ENCODE measurements at regions not wholly inside any gene's neighbourhood (a gene's known extent, or its start where the extent isn't known, plus 50 kb on each side); places are given as distances from the start of the nearest gene placed in this dataset.

DNA sequence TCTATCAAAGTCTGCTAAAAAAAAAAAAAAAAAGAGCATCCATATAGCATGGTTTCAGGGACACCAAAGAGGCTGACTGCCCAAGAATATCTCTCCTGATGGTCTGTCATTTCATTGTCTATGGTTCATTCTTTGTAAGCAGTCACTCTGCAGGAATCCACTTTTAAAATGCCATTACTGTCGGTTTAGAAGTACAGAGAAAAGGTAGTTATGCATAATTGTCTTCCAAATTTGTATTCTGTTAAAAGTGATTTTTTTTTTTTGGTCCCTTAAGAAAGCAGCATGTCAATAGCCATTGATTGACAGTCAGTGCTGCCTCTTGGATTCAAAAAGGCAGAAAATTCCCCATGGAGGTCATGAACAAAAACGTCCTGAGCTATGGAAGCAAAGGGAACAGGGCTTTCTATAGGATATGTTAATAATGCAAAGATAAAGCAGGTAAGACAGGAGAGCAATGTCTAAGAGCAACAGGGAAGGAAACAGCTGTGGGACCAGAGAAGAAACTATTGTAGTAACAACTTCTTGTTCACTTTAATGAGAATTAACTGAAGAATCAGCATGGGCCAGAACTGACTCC, 245.8 kb downstream of the TMX3 start:
- TF ChIP-seq, protein P1, sequence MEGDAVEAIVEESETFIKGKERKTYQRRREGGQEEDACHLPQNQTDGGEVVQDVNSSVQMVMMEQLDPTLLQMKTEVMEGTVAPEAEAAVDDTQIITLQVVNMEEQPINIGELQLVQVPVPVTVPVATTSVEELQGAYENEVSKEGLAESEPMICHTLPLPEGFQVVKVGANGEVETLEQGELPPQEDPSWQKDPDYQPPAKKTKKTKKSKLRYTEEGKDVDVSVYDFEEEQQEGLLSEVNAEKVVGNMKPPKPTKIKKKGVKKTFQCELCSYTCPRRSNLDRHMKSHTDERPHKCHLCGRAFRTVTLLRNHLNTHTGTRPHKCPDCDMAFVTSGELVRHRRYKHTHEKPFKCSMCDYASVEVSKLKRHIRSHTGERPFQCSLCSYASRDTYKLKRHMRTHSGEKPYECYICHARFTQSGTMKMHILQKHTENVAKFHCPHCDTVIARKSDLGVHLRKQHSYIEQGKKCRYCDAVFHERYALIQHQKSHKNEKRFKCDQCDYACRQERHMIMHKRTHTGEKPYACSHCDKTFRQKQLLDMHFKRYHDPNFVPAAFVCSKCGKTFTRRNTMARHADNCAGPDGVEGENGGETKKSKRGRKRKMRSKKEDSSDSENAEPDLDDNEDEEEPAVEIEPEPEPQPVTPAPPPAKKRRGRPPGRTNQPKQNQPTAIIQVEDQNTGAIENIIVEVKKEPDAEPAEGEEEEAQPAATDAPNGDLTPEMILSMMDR (conservative IDR thresholded peaks at IDR 0.05; ENCODE audit: low read depth, low read length), result no peak
- no peak overlapping the region for H3K4me3 ChIP-seq (ENCODE audit: low read length)
- no peak for DNase-seq (ENCODE audit: low read depth)

DNA sequence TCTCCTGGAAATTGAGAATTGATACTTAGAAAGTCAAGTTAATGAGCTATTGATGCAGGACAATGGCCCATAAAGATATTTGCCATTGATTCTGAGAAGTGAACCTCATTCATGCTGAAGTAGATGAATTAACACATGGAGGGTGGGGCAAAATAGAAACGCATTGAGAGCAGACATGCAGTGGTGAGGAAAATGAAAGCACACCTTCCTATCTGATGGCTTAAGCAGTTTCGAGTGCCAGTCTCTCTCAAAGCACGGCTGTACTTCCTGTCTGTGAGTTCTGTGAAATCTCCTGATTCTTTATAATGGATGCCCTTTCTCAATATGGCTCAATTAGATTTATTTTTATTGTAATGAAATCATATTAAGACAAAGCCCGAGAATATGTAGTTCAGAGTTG, 247.0 kb downstream of the TMX3 start:
- DNase-seq (ENCODE audit: low read depth), result no peak
- TF ChIP-seq, protein P1 (conservative IDR thresholded peaks at IDR 0.05; ENCODE audit: low read depth, low read length), result no peak
- no peak overlapping the region for H3K4me3 ChIP-seq (ENCODE audit: low read length)

DNA sequence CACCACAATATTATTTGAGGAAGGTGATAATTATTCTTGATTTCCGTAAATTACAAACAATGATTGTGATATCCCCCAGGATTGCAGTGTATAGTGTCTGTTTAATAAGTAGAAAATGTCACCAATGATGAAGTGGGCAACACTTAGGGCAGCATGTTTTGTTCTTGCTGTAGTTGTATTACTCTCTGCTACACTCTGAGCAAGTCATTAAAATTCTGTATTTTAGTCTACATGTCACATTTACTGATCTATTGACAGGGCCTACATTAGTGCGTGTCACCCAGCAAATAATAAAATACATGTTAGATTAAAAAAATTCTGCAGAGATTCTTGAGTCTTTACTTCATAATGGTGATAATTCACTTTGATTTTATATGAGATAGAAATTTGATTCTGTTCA, 247.6 kb downstream of the TMX3 start:
- TF ChIP-seq, protein P1 (conservative IDR thresholded peaks at IDR 0.05; ENCODE audit: low read depth, low read length), result no peak
- no peak for DNase-seq (ENCODE audit: low read depth)
- no peak overlapping the region for H3K4me3 ChIP-seq (ENCODE audit: low read length)

DNA sequence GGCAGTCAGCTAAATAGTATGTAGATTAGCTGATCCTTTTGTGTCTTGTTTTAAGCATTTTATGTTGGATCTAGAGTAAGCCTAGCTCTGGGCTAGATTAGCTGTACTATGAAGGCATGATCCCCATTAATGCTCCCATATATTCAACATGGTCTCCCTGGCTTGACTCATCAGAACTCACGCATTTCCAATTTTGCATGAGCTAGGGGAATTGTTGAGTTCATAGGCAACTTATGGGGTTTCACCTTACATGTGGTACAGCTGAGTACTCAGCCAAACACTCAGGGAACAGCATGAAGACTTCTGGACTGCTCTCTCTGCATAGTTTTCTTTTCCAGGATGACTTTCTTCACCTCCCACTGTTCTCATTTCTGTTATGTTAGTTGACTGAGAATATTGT, 248.2 kb downstream of the TMX3 start:
- DNase-seq (ENCODE audit: low read depth), result no peak
- no peak overlapping the region for H3K4me3 ChIP-seq (ENCODE audit: low read length)
- TF ChIP-seq, protein P1 (conservative IDR thresholded peaks at IDR 0.05; ENCODE audit: low read depth, low read length), result no peak

DNA sequence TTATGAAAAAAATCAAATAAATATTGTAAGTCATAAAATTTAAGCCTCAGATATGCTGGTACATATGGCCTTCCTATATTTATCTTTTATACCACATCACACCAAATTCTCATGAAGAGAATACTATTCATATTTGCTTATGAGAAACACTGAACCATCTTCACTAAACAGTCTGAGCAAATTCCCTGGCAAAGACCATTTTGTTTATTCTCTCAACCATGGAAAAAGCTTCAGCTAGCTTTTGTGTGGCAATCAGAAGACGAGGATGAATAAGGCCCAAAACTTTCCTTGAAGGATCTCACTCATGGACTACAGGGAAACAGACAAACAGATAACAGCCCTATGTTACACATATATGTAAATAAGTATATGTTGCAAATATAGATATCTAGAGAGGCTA, 252.1 kb downstream of the TMX3 start:
- DNase-seq (ENCODE audit: low read depth), result no peak
- no peak overlapping the region for H3K4me3 ChIP-seq (ENCODE audit: low read length)
- TF ChIP-seq, protein P1 (conservative IDR thresholded peaks at IDR 0.05; ENCODE audit: low read depth, low read length), result no peak

DNA sequence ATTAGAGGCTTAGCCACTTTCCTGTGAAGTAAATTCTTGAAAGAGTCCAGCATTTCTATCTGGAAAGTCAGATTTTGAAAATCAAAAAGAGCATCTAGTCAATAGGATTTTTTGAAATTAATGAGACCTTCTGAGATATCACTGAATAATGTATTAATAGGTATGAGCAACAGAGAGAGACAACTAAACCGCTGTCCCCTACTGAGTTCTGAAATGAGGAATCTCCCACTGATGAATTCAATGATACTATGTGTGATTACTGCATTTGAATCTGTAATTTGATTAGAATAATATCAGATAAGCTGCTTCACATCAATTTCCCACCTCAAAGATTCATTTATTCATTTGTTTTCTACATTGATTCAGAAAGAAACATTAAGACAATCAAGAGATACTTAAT, 252.8 kb downstream of the TMX3 start:
- DNase-seq (ENCODE audit: low read depth), result no peak
- TF ChIP-seq, protein P1 (conservative IDR thresholded peaks at IDR 0.05; ENCODE audit: low read depth, low read length), result no peak
- H3K4me3 ChIP-seq (ENCODE audit: low read length), result no peak overlapping the region

DNA sequence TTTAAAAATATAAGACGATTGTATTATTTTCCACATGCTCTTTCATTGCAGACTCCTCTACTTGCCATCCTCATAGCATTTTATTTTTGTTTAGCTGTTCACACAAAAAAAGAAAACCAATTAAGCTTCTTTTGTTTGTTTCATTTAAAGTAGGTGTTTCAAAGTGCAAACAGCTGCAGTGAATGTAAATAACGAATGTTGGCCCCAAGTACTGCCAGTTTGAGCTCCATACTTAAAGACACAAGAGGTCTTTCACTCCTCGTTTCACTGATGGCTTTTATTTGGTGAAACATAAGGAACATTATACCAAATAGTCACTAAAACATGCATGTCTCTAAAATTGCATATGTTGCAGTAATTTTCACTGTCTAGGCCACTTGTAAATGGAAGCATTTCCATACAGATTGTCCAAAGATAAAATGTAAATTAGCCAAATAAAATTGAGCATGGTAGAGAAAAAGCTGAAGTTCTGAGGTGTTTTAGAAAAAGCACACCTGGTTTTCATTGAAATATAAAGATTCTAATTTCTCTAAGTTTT, 253.4 kb downstream of the TMX3 start:
- TF ChIP-seq, protein P1 (conservative IDR thresholded peaks at IDR 0.05; ENCODE audit: low read depth, low read length), result no peak
- no peak for DNase-seq (ENCODE audit: low read depth)
- no peak overlapping the region for H3K4me3 ChIP-seq (ENCODE audit: low read length)

Measured in retinal pigment epithelial cell (primary cell).